ENCODE measurements at regions not wholly inside any gene's neighbourhood (a gene's known extent, or its start where the extent isn't known, plus 50 kb on each side); places are given as distances from the start of the nearest gene placed in this dataset.

- no peak for DNase-seq
These were observed 565.7 kb downstream of the PPARGC1A start for GRCh38 chr4:23324021-23324690.

GRCh38 chr4:23323436-23323835 is 566.4 kb downstream of the PPARGC1A start:
- DNase-seq: no peak

DNA sequence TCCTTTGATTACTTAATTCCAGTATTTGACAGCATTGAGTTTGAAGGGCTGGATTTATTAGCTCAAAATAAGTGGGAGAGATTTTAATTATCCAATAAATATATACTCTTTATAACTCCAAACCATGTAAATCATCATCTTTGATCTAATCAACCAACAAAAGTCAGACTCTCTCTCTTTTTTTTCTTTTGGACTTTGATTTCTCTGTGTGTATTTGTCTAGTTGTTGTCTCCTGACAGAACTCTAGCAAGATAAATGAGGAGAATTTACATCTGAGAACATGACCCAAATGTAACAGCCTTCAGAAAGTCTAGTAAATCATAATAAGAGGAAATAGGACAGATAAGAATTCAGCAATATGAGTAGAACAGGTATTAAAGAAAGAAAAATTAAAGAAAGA is 567.1 kb downstream of the PPARGC1A start:
- no peak for DNase-seq

- no peak for DNase-seq
These were observed 568.8 kb downstream of the PPARGC1A start for GRCh38 chr4:23320931-23321587.

DNA sequence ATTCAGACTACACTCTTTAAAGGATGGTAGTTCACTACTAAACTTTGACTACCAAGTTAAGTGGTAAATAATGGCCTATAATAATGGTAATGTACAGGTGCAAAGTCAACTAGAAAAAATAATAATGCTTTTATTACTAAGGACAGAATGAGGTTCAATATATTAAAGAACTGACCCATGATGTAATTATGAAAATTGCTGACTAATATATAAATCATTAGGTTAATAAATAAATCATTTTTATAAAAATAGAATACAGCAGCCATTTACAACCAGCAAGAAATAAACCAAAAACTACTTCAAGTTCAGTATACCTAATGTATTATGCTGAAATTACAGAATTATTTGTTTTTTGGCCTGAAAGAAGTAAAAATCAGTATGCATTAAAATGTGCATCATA is 577.2 kb downstream of the PPARGC1A start:
- no peak for DNase-seq

DNA sequence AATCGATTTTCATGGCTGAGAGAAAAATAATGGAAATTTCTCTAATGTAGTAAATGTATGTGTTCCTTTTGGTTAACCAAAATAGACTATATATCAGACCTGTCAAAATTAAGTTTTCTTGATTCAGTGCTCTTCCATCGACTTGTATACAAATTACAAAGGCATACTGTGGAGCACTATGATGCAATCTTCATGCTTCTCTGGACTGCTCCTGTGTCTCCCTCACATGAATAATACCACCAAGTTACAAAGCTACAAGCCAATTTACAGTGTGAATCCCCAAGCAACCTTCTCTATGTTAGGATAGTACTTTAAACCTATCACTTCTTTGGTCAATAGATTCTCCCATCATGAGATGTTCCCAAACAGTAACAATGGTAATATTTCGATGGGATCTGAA is 577.9 kb downstream of the PPARGC1A start:
- DNase-seq: no peak

- no peak for DNase-seq
These were observed 584.8 kb downstream of the PPARGC1A start for GRCh38 chr4:23305026-23305425.

DNA sequence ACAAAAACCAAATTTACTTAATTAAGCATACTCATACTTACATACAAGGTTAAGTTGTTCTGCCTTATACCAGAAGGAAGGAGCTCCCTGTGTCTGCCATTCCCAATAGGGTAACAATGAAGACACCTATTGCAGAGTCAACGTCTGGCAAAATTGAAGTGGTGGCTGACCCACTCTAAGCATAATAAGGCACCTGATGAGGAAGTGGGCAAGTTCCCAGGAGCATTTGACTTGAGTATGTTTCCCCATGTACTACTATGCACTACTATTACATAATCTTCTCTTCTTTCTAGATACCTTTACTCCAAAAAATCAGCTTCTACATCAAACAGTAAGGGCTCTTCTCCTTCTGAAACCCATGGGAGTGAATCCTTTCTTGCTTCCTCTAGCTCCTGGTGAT is 591.5 kb downstream of the PPARGC1A start:
- no peak for DNase-seq

GRCh38 chr4:23297327-23297726 is 592.5 kb downstream of the PPARGC1A start:
- no peak for DNase-seq

GRCh38 chr4:23291139-23291538 is 598.4 kb downstream of the GBA3 start:
- DNase-seq: no peak

- no peak for DNase-seq
These were observed 597.9 kb downstream of the GBA3 start for GRCh38 chr4:23290656-23291055.

DNA sequence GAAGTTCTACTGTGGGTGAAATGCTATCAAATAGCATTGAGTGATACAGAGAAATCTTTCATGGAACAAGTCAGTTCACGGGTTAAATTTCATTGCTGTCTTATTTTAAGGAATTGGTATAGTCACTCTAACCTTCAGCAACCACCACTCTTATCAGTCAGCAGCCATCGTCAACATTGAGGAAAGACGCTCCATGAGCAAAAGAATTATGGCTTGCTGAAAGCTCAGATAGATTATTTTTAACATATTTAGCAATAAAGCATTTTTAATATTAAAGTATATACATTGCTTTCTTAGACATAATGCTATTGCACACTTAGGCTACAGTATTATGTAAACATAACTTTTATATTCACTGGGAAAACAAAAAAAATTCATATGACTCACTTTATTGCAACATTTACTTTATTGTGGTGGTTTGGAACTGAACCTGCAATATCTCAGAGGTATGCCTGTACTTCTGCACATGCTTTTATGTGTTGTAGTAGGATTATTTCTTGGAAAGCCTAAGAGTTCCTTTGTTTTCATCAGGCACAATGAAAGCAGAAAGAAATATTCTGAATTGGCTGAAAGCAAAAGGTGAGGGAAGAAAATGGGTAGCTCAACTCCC is 586.7 kb downstream of the GBA3 start:
- DNase-seq: no peak

DNA sequence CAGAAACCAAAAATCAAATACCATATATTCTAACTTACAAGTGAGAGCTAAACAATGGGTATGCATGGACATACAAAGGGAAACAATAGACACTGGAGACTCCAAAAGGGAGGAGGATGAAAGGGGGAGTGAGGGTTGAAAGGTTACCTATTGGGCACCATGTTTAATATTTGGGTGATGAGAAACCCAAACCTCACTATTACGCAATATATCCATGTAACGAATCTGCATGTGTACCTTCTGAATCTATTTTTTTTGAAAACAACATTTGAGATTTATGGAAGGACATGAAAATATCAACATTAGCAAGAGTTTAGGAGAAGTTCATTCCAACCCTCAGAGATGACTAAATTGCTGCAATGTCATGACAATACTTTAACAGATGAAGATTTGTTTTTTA is 586.1 kb downstream of the GBA3 start:
- DNase-seq: no peak

GRCh38 chr4:23276076-23276475 is 583.3 kb downstream of the GBA3 start:
- DNase-seq: no peak

DNA sequence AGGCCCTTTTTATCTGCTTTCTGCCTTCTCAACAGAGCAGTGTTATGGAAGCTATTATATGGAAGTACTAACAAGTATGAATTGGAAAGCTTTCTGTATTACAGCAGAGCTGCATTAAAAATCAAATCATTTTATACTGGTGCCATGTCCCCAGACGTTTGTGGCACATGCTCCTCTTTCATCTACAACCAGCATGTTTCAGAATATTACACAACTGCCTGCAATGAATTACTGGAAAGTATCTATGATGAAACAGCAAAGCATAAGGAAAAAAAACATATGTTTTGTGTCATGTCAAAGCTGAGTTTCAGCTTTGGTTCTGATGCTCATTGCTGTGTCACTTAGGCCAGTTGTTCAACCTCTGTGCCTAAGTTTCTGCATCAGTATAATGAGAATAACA is 576.8 kb downstream of the GBA3 start:
- no peak for DNase-seq

DNA sequence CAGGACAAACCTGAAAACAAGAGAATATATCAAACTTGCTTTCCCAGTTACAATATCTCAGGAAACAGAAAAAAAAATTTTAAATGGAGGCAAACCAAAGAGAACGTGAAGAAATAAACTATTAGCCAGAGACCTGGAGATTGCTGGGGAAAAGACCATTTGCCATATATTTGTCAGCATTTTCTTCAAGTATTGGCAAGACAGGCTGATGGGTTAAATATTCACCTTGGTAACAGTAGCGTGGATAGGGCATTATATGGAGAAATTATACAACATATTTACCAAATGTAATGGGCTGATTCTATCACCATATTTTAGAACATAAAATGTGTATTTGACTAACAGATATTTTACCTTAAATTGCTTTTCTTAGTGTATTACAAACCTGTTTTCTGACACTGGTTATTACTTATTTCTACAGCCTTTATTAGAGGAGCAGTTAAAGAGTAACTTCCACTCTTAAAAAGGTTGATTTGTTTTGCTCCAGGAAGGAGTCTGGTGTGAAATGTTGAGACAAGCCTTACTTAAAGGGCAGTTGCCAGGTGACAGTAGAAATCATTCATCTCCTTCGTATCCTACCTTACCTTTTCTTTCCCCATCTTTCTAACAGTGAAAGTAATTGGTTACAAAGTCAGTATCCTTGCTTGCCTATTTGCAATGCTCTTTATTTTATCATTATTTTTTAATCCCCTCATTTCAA is 575.5 kb downstream of the GBA3 start:
- no peak for DNase-seq

GRCh38 chr4:23266401-23266800 is 573.7 kb downstream of the GBA3 start:
- DNase-seq: no peak

- DNase-seq: no peak
These were observed 567.8 kb downstream of the GBA3 start for GRCh38 chr4:23260511-23260910.

- no peak for DNase-seq
These were observed 552.6 kb downstream of the GBA3 start for GRCh38 chr4:23245203-23245832.

DNA sequence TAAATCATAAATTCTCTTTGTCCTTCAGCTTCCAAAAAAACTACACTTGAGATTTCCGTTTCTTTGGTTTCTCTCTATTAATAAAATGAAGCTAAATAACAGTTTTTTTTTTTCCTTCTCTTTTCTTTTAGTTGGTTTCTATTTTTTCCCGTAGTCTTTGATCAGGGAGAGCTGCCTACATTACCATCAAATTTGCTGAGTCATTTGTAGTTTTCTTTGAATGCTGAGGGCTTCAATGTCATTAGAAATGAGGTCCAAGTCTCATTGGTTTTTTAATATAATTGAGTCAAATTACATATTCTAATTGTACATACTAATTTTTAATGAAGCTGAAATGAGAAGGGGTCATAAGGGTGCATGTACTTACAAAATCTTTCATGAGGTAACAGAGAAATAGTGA is 550.2 kb downstream of the GBA3 start:
- DNase-seq: no peak

GRCh38 chr4:23241408-23241807 is 548.7 kb downstream of the GBA3 start:
- no peak for DNase-seq

- DNase-seq: no peak
These were observed 546.1 kb downstream of the GBA3 start for GRCh38 chr4:23238848-23239247.

GRCh38 chr4:23237771-23238170 is 545.0 kb downstream of the GBA3 start:
- DNase-seq: no peak

Measured in DMS79 treated with DMSO at 0.1 percent for 48 hours (cell line).